HG03342 (cell line): ENCODE measurements at regions not wholly inside any gene's neighbourhood (a gene's known extent, or its start where the extent isn't known, plus 50 kb on each side); places are given as distances from the start of the nearest gene placed in this dataset.
"Not testable (repeated sequence)": the region's sequence is repeated elsewhere in the genome, so short reads cannot be mapped to it uniquely, and the experiment has no call there.

Experiments
- ATAC-seq: cut with Tn5 transposase; IDR thresholded peaks from one replicate; pipeline ENCODE4 v1.9.1; 2021; ENCODE audit warnings: mild to moderate bottlenecking, moderate library complexity; ENCODE audit not compliant: unreplicated experiment

GRCh38 chr1:55464550-55464949, 249.4 kb upstream of the USP24 start:
- ATAC-seq, result no peak

- no peak for ATAC-seq
These were observed 248.8 kb upstream of the USP24 start for GRCh38 chr1:55463814-55464475.

DNA sequence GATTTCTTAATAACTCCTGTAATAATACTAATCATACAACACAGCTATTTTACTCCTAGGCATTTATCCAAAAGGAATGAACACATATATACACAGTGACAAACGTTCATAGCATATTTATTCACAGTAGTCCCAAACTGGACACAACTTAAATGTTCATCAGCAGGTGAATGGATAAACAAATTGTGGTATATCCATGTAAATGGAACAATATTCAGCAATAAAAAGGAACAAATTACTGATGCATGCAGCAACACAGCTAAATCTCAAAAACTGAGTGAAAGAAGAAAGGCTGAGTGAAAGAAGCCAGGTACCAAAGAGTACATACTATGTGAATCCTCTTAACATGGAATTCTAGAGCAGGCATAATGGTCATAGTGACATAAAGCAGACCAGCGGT, 242.7 kb upstream of the USP24 start:
- ATAC-seq, result no peak

DNA sequence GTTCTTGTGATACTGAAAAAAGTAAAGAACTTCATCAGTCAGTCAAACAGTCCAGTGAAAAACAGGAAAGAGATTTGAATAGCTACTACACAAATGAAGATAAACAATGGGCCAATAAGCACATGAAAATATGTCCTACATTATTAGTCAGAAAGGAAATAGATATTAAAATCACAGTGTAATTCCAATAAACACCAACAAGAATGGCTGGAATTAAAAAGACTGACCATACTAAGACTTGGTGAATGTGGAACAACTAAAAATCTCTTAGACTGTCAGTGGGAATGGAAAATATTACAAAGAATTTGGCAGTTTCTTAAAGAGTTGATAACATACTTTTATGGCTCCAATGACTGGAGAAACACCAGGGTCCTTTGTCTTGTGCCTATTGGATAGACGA, 241.8 kb upstream of the USP24 start:
- no peak for ATAC-seq

- ATAC-seq, result no peak
These were observed 233.1 kb upstream of the USP24 start for GRCh38 chr1:55448261-55448660.

DNA sequence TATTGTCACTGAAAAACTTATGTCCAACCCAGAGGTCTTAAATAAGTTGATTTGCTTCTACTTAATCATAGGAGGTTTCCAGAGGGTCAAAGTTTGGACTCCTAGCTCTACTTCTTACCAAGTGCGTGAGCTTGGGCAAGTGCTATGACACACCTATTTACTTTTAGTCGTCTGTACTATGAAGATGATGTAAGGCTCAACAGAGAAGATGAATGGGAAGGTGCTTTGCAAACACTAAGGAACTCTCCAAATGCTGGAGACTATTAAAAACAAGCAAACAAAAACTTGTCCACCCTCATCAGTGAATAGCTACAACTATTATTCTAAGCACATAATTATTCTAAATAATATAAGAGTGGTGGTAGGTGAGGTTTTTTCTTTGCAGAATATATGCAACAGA, 232.3 kb upstream of the USP24 start:
- ATAC-seq, result no peak

GRCh38 chr1:55446351-55446750, 231.2 kb upstream of the USP24 start:
- no peak for ATAC-seq

GRCh38 chr1:55445416-55445815, 230.3 kb upstream of the USP24 start:
- ATAC-seq, result peak; percentile 74

- no peak for ATAC-seq
These were observed 229.5 kb upstream of the USP24 start for GRCh38 chr1:55444667-55445066.

- no peak for ATAC-seq
These were observed 228.2 kb upstream of the USP24 start for GRCh38 chr1:55443175-55443915.

DNA sequence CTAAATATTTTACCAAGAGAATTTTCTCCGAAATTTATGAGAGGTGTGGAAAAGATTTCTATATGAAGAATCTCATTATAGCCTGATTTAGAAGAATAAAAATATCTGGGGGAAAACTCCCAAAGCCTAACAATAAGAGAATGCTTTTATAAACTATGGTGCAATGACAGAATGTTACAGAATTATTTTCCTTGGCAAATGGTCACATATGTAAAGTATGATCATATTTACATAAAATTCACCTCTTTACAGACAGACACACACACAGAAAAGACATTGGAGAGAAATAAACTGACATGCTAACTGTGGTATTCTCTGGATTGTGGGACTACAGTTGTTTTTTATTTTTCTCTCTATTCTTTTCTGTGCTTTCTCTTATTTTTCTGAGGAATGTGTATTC, 226.3 kb upstream of the USP24 start:
- ATAC-seq, result no peak

DNA sequence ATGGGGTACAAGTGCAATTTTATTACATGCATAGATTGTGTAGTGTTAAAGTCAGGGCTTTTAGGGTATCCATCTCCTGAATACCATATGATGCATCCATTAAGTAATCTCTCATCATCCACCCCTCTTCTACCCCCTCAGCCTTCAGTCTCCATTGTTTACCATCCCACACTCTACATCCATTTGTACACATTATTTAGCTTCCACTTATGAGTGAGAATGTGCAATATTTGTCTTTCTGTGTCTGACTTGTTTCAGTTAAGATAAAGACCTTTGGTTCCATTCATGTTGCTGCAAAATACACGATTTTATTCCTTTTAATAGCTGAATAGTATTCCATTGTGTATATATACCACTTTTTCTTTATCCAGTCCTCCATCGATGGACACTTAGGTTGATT, 222.5 kb upstream of the USP24 start:
- no peak for ATAC-seq

DNA sequence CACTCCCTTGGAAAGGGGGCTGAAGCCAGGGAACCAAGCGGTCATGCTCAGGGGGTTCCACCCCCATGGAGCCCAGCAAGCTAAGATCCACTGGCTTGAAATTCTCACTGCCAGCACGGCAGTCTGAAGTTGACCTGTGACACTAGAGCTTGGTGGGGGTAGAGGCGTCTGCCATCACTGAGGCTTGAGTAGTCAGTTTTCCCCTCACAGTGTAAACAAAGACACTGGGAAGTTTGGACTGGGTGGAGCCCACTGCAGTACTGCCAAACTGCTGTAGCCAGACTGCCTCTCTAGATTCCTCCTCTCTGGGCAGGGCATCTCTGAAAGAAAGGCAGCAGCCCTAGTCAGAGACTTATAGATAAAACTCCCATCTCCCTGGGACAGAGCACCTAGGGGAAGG, 215.6 kb upstream of the USP24 start:
- ATAC-seq, result not testable (repeated sequence)

- ATAC-seq, result not testable (repeated sequence)
These were observed 215.0 kb upstream of the USP24 start for GRCh38 chr1:55430206-55430605.

DNA sequence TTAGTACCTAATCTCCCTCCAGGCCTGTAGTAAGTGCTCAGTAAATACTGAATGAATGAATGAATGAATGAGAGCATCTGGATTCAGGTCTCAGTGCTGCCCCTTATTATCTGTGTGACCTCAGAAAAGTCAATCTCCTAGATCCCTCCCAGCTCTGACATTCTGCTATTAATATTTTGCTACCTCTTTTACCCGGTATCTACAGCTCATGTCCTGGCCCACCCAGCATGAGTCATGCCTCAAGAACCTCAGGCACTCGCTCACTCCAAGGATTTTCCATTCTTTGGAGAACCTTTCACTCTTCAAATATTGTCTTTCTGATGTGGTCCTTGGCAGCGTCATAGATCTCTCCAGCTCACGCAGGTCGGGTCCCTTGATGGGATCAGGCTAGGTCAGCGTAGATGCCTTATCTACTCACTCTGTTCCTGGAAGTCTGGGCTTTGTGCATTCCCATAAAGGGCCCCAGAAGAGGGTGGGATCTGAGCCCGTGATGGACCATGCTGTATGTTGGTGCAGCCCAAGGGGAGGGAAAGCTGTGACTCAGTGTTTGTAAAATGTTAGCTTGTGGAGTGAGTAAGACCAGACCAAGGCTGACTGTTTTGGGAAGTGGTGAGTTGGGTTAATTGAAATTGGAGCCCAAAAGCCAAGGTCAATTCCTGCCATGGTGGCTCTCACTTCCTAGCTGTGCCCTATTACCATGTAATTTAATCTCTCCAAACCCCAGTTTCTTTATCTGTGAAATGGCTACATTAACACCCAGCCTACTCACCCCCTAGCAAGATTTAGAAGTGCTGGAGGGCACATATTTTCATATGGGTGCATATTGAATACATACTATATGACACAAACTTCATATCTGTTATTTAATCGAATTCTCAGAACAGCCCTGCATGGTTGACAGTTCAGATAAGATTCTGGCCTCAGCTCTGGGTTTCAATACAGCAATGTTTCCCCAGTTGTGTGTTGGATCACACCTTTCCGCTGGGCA, 214.1 kb upstream of the USP24 start:
- no peak for ATAC-seq

DNA sequence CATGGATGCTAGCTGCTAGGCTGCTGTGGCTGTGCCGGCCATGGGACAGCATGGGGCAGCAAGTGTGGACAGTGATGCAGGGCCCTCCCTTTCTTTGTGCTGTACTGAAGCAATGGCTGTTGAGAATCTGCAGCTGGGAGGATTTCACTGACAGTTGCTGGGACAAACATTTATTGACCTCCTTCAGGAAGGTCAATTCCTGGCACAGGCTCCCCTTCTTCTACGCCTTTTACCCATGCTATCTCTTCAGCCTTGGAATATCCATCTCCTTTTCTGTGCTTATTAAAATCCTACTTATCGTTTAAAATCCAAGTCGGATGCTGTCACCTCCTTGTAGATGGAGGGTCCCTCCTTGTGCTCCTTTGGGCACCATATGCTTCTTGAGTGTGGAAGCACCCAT, 213.1 kb upstream of the USP24 start:
- ATAC-seq, result no peak

DNA sequence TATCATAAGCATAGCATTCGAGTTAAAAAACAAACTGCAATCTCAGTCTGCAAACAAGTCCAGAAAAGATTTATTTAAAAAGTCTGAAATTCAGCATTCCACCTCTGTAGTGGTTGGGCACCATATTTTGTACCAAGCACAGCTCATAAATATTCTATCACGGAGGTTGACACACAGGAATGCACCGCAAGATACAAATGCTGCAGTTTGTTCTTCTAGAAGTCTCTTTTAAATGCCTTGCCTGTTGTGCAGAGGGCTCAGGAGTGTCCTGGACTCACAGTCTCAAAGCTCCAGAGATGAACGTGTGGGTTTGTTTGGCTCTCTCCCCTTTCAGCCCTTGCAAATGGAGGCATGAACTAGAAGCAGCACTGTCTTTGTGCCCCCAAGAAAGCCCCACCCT, 212.4 kb upstream of the USP24 start:
- ATAC-seq, result no peak

DNA sequence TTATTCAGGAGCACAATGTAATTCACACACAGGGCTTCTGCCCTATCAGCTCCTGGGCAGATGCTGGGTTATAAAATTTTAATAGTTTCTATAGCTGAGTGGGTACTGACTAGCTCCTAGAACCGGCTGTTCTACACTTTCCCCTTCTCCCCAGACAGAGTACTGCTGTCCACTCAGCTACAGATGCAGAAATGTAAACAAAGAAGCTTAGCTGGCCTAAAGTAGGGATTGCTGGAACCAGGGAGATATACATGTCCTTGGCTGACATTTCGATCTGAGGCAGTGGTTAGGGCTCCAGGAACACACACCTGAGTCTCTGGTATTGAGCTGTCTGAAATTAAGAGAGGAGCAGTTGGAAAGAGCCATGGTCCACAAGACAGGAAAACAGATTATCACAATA, 211.5 kb upstream of the USP24 start:
- ATAC-seq, result no peak

GRCh38 chr1:55426156-55426555, 211.0 kb upstream of the USP24 start:
- ATAC-seq, result no peak

DNA sequence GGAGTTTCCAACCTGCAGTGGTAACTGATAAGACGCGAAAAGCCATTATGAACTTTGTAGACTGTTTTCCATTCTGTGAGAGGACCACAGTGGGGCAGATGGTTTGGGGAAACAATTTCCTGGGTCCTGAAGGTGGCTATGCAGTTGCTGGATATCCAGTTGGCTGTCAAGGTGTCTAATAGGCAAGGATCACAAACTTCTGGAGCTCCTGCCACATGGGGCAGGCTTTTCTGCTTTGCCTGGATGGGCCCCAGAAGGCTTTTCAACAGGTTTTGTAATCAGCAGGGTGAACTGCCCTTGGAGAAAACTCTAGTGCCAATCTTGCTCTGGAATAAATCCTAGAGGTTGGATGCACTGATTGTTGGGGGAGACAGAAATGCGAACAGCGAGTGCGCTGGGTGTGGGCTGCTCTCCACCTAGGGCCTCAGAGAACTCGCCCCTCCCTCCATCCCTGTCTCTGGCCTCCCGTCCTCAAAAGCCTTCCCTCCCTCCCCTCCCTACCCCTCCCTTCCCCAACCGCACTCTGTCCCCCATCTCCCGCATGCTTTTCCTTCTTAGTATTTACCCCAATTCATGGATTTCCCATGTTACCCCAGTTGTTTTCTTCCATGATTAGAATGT, 210.3 kb upstream of the USP24 start:
- no peak for ATAC-seq

- ATAC-seq, result no peak
These were observed 208.2 kb upstream of the USP24 start for GRCh38 chr1:55423376-55423775.
